ENCODE measurements at regions not wholly inside any gene's neighbourhood (a gene's known extent, or its start where the extent isn't known, plus 50 kb on each side); places are given as distances from the start of the nearest gene placed in this dataset.

- Mint-ChIP-seq H3K27me3 (ENCODE audit: unreplicated experiment) (no peaks in the 10 kb centered on the region), H3K27ac (ENCODE audit: unreplicated experiment) (no peak overlapping the region), H3K4me1 (ENCODE audit: unreplicated experiment) (peaks cover 34% of the 10 kb centered on the region), H3K36me3 (ENCODE audit: unreplicated experiment) (no peaks in the 10 kb centered on the region), H3K9me3 (ENCODE audit: unreplicated experiment) (no peaks in the 10 kb centered on the region), H3K4me3 (ENCODE audit: unreplicated experiment) (no peak overlapping the region)
- TF ChIP-seq CTCF (IDR thresholded peaks at IDR 0.05) = no peak
- no peak for DNase-seq (ENCODE audit: extremely low spot score, unreplicated experiment)
Observed at GRCh38 chr1:93769777-93770176, 88.1 kb upstream of the BCAR3 start.

DNA sequence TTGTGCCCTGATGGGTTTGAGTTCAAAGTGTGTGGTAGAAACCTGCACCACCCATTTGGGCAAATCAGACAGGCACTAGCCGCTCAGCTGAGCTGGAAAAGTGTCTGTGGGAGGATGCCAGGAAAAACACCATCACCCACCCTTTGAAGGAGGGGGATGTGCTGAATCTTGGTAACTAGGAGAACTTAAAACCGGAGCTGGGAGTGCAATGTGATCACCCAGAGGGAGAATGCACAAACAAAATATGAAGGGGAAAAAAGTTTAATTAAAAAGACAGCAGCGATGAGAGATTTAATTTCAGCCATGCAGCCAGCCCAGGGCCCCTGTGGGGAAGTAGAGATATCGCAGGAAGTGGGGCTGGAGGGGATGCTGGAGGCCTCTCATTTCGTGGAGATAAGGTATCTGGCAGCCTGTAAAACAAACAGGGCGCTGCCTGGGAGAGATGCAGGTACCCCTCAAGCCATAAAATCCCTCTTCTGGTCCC, 86.8 kb upstream of the BCAR3 start:
- DNase-seq (ENCODE audit: extremely low spot score, unreplicated experiment) = no peak
- Mint-ChIP-seq H3K36me3 (ENCODE audit: unreplicated experiment) (no peaks in the 10 kb centered on the region), H3K27ac (ENCODE audit: unreplicated experiment) (no peak overlapping the region), H3K4me1 (ENCODE audit: unreplicated experiment) (peaks cover 26% of the 10 kb centered on the region), H3K4me3 (ENCODE audit: unreplicated experiment) (no peak overlapping the region), H3K9me3 (ENCODE audit: unreplicated experiment) (no peaks in the 10 kb centered on the region), H3K27me3 (ENCODE audit: unreplicated experiment) (no peaks in the 10 kb centered on the region)
- no peak for TF ChIP-seq CTCF (IDR thresholded peaks at IDR 0.05)

GRCh38 chr1:93766451-93766850, 84.8 kb upstream of the BCAR3 start:
- no peaks in the 10 kb centered on the region for H3K9me3 Mint-ChIP-seq (ENCODE audit: unreplicated experiment)
- H3K4me1 Mint-ChIP-seq (ENCODE audit: unreplicated experiment) = peaks cover 26% of the 10 kb centered on the region
- no peaks in the 10 kb centered on the region for H3K27me3 Mint-ChIP-seq (ENCODE audit: unreplicated experiment)
- no peak overlapping the region for H3K27ac Mint-ChIP-seq (ENCODE audit: unreplicated experiment)
- H3K4me3 Mint-ChIP-seq (ENCODE audit: unreplicated experiment) = no peak overlapping the region
- no peak for DNase-seq (ENCODE audit: extremely low spot score, unreplicated experiment)
- H3K36me3 Mint-ChIP-seq (ENCODE audit: unreplicated experiment) = no peaks in the 10 kb centered on the region
- TF ChIP-seq CTCF (IDR thresholded peaks at IDR 0.05) = no peak

- Mint-ChIP-seq H3K27me3 (ENCODE audit: unreplicated experiment) (no peaks in the 10 kb centered on the region), H3K4me1 (ENCODE audit: unreplicated experiment) (peaks cover 26% of the 10 kb centered on the region), H3K4me3 (ENCODE audit: unreplicated experiment) (no peak overlapping the region), H3K36me3 (ENCODE audit: unreplicated experiment) (no peaks in the 10 kb centered on the region), H3K27ac (ENCODE audit: unreplicated experiment) (no peak overlapping the region), H3K9me3 (ENCODE audit: unreplicated experiment) (no peaks in the 10 kb centered on the region)
- DNase-seq (ENCODE audit: extremely low spot score, unreplicated experiment) = no peak
- TF ChIP-seq CTCF (IDR thresholded peaks at IDR 0.05) = no peak
Observed at GRCh38 chr1:93765099-93765498, 83.5 kb upstream of the BCAR3 start.

GRCh38 chr1:93764366-93764750, 82.7 kb upstream of the BCAR3 start:
- DNase-seq (ENCODE audit: extremely low spot score, unreplicated experiment) = no peak
- H3K9me3 Mint-ChIP-seq (ENCODE audit: unreplicated experiment) = no peaks in the 10 kb centered on the region
- no peak for TF ChIP-seq CTCF (IDR thresholded peaks at IDR 0.05)
- peaks cover 20% of the 10 kb centered on the region for H3K4me1 Mint-ChIP-seq (ENCODE audit: unreplicated experiment)
- H3K27me3 Mint-ChIP-seq (ENCODE audit: unreplicated experiment) = no peaks in the 10 kb centered on the region
- H3K36me3 Mint-ChIP-seq (ENCODE audit: unreplicated experiment) = no peaks in the 10 kb centered on the region
- no peak overlapping the region for H3K4me3 Mint-ChIP-seq (ENCODE audit: unreplicated experiment)
- H3K27ac Mint-ChIP-seq (ENCODE audit: unreplicated experiment) = peak overlapping the region; percentile 4
